ENCODE measurements at regions not wholly inside any gene's neighbourhood (a gene's known extent, or its start where the extent isn't known, plus 50 kb on each side); places are given as distances from the start of the nearest gene placed in this dataset.

GRCh38 chr15:36080759-36081158, 498.7 kb upstream of the CDIN1 start:
- Histone ChIP-seq H3K4me1 (ENCODE audit: control insufficient read depth, insufficient read depth, low read length) (no peaks in the 10 kb centered on the region), H3K9me3 (ENCODE audit: control insufficient read depth, insufficient read depth, low read depth, low read length) (no peaks in the 10 kb centered on the region; the same call in 1 of the 2 replicates), H3K27ac (ENCODE audit: low read length) (no peak overlapping the region), H3K36me3 (ENCODE audit: control insufficient read depth, insufficient read depth, low read length) (no peaks in the 10 kb centered on the region), H3K4me3 (ENCODE audit: low read depth in 2 of 2, low read length in 2 of 2) (no peak overlapping the region), H3K27me3 (ENCODE audit: control insufficient read depth, insufficient read depth, low read length) (no peaks in the 10 kb centered on the region)
- TF ChIP-seq POLR2AphosphoS5 (IDR thresholded peaks at IDR 0.05; ENCODE audit: low read depth, low read length) (no peak), SIN3A (IDR thresholded peaks at IDR 0.05; ENCODE audit: borderline replicate concordance, insufficient read depth, low read depth, low read length) (no peak), CTCF (IDR thresholded peaks at IDR 0.05) (no peak), REST (IDR thresholded peaks at IDR 0.05; ENCODE audit: insufficient read depth in 1 of 2, low read depth in 2 of 2, low read length in 1 of 2) (no peak), TCF7L2 (IDR thresholded peaks at IDR 0.05; ENCODE audit: low read depth, low read length) (no peak)
- in situ Hi-C loops (cut with HindIII; ENCODE audit: low pct_unique_long_range_greater_than_20kb, low sequenced_read_pairs) = no loop called here
- intact Hi-C loops (cut with micrococcal nuclease; ENCODE audit: unreplicated experiment) = no loop called here
- ATAC-seq (no peak), DNase-seq (ENCODE audit: low read depth, low spot score) (no peak)
- no TSS peak for BruUV-seq (replicated peaks)
- ChIA-PET CTCF (no interaction called here), POLR2A (no interaction called here)

GRCh38 chr15:36090286-36090946, 489.0 kb upstream of the CDIN1 start:
- ChIA-PET POLR2A (no interaction called here), CTCF (no interaction called here)
- no peak for TF ChIP-seq REST (IDR thresholded peaks at IDR 0.05; ENCODE audit: insufficient read depth in 1 of 2, low read depth in 2 of 2, low read length in 1 of 2)
- TF ChIP-seq CTCF (IDR thresholded peaks at IDR 0.05) = no peak
- no peak for TF ChIP-seq TCF7L2 (IDR thresholded peaks at IDR 0.05; ENCODE audit: low read depth, low read length)
- TF ChIP-seq POLR2AphosphoS5 (IDR thresholded peaks at IDR 0.05; ENCODE audit: low read depth, low read length) = no peak
- no peak for TF ChIP-seq SIN3A (IDR thresholded peaks at IDR 0.05; ENCODE audit: borderline replicate concordance, insufficient read depth, low read depth, low read length)
- H3K36me3 ChIP-seq (ENCODE audit: control insufficient read depth, insufficient read depth, low read length) = no peaks in the 10 kb centered on the region
- H3K9me3 ChIP-seq (ENCODE audit: control insufficient read depth, insufficient read depth, low read depth, low read length) = 0 out of 2 replicates have a peak, but pooled peaks cover 4% of the 10 kb centered on the region
- DNase-seq (ENCODE audit: low read depth, low spot score) = no peak
- H3K27me3 ChIP-seq (ENCODE audit: control insufficient read depth, insufficient read depth, low read length) = no peaks in the 10 kb centered on the region
- intact Hi-C loops (cut with micrococcal nuclease; ENCODE audit: unreplicated experiment) (no loop called here), in situ Hi-C loops (cut with HindIII; ENCODE audit: low pct_unique_long_range_greater_than_20kb, low sequenced_read_pairs) (no loop called here)
- no peak overlapping the region for H3K27ac ChIP-seq (ENCODE audit: low read length)
- no peak overlapping the region for H3K4me3 ChIP-seq (ENCODE audit: low read depth in 2 of 2, low read length in 2 of 2)
- no peaks in the 10 kb centered on the region for H3K4me1 ChIP-seq (ENCODE audit: control insufficient read depth, insufficient read depth, low read length)
- no peak for ATAC-seq
- no TSS peak for BruUV-seq (replicated peaks)

All from Panc1 (cell line).